ENCODE measurements at regions not wholly inside any gene's neighbourhood (a gene's known extent, or its start where the extent isn't known, plus 50 kb on each side); places are given as distances from the start of the nearest gene placed in this dataset.

- TF ChIP-seq CTCF (optimal IDR thresholded peaks at IDR 0.05 in 1 of 3, IDR thresholded peaks at IDR 0.05 in 1 of 3, conservative IDR thresholded peaks at IDR 0.05 in 1 of 3; ENCODE audit: extremely low read depth in 1 of 3, insufficient read depth in 2 of 3, low read length in 3 of 3) (no peak), EZH2 (IDR thresholded peaks at IDR 0.05; ENCODE audit: low read length) (no peak)
These were observed 281.0 kb downstream of the OXSM start for GRCh38 chr3:26070854-26071253.

Measured in keratinocyte (primary cell).